GM18907 (cell line): ENCODE measurements at regions not wholly inside any gene's neighbourhood (a gene's known extent, or its start where the extent isn't known, plus 50 kb on each side); places are given as distances from the start of the nearest gene placed in this dataset.

Experiments
- ATAC-seq: cut with Tn5 transposase; IDR thresholded peaks from one replicate; pipeline ENCODE4 v1.9.1; 2021; ENCODE audit warnings: mild to moderate bottlenecking, moderate library complexity; ENCODE audit not compliant: unreplicated experiment

DNA sequence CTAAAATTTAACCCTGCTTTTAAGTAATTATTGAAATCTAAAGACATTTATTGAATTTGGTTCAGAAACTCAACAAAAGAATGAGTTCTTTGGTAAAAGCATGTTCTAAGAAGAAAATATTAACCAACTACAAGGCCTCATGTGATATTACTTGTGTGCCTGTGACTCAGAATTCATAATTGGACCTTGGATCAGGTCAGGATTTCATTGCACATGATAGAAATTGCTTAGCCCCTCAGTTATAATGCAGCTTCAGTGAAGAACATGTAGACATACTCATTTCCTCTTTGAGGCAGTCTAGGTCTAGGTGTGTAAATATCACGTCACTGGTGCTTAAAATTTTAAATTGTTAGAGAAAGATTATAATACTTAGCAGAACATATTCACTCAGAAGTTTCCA lies 410.0 kb upstream of the SOX9 start:
- ATAC-seq: no peak

DNA sequence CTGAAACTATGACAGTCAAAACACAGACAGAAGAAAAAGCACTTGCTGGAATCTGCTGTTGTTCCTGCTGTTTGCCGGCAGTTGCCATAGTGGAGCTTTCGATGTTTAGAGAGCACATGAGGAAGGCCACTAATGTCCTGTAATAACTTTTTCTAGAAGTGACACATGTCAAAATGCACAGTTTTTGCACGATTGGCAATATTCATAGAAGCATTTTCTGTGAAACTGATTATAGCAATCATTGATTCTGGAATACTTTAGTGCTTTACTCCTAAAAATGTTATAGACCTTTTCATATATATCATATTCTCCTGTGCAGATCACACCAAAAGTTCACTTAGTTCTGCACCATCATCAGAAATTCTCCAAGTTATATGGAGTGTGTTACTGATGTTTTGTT lies 407.0 kb upstream of the SOX9 start:
- ATAC-seq: no peak

DNA sequence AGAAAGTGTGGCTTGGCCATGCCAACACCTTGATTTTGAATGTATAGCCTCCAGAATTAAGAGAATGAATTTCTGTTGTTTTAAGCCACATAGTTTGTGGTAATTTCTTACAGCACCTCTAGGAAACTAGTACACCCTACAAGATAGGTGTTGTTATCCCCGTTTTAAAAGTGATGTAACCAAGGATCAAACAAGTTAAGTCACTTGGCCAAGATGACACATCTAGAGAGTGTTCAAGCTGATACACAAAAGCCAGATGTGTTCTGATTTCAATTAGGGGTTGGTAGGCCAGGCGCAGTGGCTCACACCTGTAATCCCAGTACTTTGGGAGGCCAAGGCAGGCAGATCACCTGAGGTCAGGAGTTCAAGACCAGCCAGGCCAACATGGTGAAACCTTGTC lies 396.5 kb upstream of the SOX9 start:
- no peak for ATAC-seq

DNA sequence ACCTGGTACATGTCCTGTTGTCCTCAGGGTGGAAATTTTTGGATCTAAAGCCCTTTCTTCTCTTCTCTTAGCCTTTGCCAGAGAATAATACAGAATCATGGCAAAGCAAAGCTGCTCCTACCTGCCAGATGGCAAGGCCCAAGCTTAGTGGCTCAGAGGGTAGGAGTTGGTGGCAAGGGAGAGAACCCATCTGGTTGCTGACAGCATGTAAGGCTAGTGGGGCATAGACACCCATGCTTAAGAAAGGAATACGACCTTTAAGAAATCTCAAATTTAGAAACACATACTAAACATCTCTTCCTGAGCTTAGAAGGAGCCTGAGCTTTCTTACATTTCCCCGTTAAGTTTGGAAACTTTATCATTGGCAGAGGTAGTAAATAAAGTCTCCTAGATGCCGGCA lies 395.0 kb upstream of the SOX9 start:
- no peak for ATAC-seq

DNA sequence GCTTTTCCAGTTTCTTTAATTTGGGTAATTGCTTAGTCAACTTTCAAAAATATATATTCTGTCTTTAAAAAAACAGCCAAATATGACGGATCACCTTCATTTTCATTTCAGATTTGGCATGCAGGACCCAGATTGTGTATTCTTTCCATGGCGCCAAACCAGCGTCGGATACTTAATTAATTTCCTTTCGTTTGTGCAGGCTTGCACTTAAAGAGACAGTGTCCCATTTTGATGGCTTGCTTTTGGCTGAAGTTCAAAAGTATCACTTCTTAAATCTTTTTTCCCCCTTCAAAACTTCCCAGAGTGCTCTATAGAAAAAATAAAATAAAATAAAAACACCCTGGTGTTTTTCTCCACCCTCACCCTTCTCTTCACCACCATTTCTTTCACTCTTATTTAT lies 394.5 kb upstream of the SOX9 start:
- ATAC-seq: no peak

DNA sequence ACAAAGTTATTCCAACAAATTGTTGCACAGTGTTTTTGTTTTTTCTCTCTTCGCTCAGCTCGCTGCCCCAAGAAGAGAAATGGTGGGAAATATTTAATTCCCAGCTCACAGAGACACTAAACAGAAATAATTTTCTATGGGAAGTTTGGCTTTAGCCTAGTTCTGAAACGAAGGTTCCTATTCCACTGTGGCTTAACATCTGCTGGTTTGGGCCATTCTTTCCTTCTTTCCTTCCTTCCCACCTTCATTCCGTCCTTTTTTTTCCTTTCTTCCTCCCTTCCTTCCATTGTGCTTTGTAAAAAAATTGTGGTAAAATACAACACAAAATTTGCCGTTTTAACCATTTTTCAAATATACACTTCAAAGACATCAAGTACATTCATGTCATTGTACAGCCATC lies 393.5 kb upstream of the SOX9 start:
- ATAC-seq: no peak

DNA sequence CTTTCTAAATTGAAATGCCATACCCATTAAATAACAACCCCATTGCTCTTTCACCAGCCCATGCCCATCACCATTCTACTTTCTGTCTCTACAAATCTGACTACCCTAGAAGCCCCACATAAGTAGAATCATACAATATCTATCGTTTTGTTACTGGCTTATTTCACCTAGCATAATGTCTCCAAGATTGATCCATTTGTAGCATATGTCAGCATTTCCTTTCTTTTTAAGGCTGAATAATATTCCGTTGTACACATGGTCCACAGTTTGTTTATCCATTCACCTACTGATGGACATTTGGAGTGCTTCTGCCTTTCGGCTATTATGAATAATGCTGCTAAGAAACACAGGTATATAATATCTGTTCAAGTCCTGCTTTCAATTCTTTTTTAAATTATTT lies 393.1 kb upstream of the SOX9 start:
- no peak for ATAC-seq

DNA sequence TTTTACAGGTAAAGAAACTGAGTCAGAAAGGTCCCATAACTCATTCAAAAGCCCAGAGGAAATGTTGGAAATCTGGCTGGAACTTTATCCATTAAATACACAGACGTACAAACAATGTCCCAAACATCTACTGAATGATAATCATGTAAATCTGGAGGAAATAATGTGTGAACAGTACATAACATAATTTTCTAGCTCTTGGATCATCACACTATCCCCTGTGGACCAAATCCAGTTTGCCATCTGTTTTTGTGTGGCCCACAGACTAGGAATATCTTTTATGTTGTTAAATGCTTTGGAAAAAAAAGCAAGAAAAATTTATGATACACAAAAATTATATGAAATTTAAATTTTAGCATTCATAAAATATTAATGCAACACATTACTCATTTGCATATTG lies 389.9 kb upstream of the SOX9 start:
- no peak for ATAC-seq

DNA sequence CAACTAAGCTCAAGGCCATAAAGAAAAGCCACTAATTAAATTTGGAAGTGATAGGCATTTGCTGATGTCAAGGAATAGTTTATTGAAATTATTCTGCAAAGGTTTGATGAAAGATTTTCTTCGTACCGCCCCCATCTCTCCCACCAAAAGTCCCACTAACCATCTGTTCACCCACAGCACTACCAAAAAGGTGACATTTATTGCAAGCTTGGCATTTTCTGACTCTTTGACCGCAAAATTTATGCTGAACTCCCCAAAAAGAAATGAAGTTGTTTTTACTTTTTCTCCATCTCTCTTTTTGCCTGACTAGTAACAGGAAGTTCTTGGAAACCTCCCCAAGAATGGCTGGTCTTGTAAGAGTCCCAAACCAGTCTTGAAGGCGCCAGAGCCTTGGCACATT lies 384.9 kb upstream of the SOX9 start:
- ATAC-seq: no peak

DNA sequence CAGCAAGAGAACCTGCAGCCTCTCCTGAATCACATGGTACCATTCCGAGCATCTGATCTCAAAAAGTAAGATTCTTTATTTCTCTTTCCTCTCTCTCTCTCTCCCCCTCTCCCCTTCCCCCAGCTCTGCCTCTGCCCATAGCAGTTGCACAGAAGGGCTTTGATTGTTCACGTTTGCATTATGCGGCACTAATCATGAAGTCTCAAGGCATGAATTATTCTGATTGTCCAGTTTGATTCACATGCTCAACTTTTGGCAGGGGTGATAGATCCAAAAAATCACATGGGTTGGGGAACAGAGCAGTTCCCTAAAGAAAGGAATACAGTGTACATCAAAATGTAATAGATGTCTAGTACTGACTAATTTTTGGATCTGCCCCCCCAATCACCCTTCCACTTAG lies 380.0 kb upstream of the SOX9 start:
- ATAC-seq: no peak

DNA sequence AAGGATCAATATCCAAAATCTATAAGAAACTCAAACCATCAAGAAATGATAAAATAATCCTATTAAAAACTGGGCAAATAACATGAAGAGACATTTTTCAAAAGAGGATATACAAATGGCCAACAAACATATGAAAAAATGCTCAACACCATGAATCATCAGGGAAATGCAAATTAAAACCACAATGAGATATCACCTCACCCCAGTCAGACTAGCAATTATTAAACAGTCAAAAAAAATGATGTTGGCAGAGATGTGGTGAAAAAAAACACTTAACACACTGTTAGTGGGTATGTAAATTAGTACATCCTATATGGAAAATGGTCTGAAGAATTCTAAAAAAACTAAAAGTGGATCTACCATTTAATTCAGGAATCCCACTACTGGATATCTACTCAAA lies 379.0 kb upstream of the SOX9 start:
- no peak for ATAC-seq

DNA sequence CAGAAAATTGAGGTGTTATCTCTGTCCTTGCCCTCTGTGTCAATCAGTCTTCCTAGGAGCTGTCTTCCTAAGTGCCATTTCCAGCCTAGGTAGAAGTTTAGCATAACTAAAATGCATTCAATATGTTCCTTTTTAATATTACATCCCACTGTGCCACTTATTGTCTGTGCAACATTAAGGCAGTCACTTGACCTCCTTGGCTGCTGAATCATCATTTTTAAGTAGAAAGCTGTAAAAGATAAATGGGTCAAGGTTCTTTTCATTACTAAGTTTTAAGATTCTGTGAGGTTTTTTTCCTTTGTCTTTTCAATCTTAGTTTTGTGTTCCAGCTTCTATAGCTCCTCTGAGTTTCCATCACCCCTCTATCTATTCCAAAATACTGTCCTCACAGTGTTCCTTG lies 371.9 kb upstream of the SOX9 start:
- ATAC-seq: no peak

DNA sequence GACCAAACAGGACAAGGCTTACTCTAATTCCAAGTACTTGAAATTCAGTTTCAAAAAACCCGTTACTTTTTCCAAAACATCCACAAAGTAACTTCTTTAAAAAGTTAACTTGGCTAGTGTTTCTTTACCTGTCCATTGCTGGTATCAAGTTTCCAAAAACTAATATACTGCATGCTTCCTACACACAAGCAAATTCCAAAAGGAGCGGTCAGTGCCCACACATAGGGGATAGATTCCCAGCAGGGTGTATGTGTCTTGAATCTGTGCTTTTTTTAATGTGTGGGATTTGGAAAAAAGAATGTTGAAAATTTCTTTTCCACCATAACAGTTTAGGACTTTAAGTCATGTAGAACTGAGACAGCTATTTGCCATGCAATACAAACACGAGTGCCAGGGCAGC lies 367.8 kb upstream of the SOX9 start:
- no peak for ATAC-seq

DNA sequence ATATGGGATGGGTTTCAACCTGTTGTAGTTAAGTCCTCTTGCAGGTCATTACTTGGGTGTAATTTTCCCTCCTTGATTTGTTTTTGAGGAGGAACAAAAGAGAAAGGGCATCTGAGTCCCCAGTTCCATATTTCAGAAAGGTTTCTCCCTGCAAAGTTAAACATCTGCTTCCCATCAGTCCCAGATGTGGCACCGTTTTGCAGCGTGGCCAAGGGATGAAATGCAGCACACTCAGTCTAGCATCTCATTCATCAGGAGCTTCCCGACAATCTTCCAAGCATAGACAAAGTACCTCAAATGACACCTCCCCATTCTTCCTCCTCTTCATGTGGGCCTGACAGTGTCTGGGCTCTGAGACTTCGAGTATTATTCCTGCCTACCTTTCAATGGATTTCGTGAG lies 363.7 kb upstream of the SOX9 start:
- no peak for ATAC-seq

DNA sequence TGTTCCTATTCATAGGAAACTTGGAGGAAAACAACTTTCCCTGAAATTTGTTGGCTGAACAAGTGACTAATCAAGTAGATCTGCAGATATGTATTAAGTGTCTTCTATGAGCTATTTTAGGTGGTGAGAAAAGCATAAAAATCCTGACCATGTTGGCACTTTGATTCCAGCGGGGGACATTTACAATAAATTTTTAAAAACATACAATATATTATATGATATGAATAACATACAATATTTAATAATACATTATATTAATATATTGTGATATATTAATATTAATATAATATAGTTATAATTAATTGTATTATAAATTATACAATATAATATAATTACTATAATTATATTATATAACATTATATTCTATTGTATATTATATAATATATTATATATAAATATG lies 362.9 kb upstream of the SOX9 start:
- ATAC-seq: no peak

DNA sequence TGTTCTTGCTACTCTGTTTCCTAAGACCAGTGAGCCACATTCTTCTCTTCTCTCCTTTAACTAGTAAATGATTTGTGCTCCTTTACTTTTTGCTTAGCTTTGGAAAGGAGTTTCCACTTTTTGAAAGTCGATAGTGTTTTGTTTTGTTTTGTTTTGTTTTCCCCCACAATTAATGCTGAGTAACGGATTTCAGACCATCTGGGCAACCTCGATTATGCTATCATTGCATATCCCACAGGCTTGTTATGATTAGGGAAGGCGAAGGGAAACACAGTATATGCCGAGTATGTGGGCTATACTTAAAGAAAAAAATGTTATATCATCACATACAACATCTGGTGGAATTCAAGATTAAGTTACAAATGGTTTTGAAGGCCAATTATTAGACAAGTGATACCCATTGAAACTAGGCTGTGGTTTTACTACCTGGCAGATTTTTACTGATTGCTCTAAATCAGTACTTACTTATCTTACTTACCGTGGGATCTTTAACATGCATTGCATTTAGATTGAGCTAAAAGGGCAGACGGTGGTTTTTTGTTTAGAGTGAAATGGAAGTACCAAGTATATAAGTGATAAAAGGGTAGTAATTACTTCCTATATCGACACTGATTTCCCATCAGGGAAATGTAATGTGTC lies 361.3 kb upstream of the SOX9 start:
- ATAC-seq: no peak

DNA sequence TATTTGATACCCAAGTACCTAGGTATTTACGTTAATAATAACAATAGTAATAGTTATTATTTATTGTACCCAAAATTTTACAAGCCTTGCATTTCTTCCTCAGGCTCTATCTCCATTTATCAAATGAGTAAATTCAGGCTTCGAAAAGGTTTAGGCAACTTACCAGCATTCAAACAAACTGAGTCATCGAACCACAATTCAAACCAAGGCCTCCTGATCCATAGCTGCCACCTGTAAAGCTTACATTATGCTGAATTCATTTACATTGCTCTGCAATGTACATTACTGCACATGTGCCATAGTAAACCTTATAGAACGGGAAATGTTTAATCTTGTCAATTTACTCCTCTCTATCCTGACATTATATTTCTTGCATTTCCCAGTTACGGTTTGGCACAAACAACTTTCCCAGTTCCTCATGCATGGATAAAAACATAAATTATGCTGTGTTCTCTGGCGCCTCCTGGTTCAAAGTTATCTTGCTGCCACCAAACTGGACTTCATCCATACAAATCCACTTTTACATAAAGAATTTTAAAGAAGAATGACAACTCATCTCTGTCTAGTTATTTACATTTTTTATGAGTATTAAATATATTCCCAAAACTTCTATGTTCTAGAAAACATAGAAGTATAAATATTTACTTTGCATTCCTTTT lies 360.6 kb upstream of the SOX9 start:
- no peak for ATAC-seq

DNA sequence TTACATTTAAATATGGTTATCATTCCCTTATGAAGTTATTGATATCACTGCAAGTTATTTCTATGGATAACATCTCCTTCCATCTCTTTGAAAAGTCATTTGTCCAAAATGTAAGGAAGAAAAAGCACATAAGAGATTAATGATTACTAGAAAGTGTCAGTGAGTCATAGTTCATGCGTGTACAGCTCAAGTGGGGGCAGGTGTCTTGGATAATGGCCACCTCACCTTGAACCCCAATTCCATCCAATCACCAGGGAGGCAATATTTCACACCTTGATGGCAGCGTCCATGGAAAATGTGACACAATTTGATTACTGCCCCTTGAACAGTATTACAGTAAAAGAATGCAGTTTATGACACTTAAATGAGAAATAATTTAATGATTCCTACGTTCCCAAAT lies 358.3 kb upstream of the SOX9 start:
- ATAC-seq: no peak

DNA sequence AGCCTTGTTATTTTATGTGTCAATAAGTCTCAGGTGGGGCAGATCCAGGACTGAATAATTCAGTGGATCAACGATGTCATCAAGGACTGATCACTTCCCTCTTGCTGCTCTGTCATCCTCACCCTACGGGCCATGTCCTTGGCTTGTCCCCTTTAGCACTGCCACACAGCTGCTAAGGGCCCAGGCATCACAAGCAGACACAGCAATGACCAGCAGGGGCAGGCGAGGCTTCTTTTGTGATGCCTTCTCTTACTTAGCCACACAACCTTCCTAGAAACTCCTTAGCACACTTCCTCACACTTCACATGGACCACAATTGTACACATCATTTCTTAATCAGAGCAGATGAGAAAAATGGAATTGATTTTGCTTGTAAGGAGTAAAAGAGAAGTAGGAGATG lies 356.3 kb upstream of the SOX9 start:
- ATAC-seq: no peak

DNA sequence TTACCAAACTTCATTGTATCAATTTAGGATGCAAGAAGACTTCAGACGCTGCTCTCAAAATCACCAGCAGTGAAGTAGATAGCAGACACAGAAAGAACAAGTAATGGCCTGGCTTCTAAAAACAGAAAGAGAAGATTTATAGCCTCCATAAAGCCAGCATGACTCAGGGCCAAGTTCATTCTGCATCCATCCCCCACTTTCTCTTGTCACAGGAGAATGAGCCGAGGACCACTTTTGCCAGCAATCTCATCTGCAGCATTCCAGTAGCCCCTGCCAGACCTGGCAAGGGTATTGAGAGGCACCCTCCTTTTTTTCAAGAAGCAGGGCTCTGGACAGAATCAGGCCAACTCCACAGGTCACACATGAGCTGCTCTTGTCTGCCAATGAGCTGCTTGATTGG lies 355.4 kb upstream of the SOX9 start:
- no peak for ATAC-seq

DNA sequence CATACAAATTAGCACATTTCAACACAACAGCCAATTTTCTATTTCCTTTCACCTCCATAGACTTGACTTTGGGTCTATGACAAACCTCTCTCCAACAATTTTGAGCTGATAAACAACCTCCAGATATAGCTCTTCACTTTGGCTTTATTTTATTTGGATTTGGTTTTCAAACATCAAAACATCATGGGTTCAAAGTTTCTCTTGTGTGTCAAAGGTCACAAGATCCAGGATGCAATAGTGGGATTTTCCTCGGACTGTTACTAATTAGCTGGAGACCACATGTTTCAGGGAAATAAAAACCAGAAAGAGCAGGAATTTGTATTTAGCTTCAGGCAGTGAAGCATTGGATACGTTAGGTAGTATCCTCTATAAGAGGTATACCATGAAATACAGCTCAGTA lies 351.0 kb upstream of the SOX9 start:
- no peak for ATAC-seq

DNA sequence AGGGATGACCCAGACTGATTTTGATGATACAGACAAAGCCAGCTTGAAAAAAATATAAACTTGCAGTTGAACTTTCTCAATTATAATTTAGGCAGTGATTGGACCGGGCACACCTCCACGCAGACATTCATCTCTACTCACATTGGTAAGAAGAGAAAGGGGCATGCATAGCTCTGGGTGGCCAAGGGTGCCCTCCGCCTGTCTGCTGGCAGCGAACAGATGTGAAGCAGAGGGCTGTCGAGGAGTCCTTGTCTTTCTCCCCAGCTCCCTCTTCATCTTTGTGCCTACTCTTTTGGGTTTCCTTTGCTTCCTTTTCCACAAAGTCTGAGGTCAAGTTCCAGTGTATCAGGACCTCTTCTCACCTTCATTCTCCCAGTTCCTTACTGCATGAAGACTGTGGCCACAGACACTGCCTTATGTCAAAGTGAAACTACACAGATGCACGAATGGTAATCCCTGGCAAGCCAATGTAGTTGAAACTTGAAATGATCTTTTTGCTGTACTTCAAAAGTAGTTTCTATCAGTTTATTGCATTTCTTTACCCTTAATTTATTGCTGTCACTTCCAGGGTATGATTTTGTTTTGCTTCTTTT lies 343.7 kb upstream of the SOX9 start:
- ATAC-seq: no peak

DNA sequence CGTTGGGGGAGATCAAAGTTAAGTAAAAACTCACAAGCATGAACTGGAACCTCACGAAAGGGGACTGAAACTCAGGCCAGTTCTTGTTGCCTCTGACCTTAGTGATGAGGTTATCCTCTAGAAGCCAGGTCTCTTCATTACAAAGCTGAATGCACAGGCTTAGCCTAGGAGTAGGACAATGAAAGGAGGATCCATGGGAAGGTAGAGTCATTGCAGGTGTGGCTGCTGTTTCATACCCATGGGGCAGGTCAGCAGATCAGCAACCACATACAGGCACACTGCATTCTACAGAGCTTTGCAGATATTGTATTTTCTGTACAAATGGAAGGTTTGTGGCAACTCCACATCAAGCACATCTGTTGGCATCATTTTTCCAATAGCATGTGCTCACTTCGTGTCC lies 341.3 kb upstream of the SOX9 start:
- ATAC-seq: no peak
